ENCODE measurements at regions not wholly inside any gene's neighbourhood (a gene's known extent, or its start where the extent isn't known, plus 50 kb on each side); places are given as distances from the start of the nearest gene placed in this dataset.

DNA sequence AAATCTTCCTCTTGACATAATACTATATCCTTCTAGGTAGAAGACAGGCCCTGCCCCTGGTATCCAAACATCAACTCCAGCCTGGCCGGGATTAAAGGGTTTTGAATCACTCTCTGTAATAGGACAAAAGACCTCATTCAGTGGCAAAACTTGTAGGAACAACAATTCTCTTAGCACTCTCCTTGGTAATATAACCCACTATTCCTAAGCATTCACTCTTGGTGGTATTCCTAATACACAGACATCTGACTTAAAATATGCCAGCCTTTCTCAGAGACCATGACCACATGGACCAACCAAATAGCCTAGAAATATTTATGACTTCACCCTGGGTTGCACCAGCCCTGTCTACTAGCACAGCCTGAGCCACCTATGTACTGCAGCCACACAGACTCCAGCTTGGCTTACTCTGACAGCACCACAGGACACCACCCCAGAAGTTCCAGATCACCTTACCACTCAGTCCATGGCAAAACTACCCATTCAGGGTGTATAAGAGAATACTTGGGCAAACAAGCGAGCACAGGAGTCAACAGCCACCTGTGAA, 244.9 kb upstream of the NEBL start:
- Histone ChIP-seq H3K9me3 (ENCODE audit: insufficient read depth in 2 of 2, low read depth in 1 of 2, low read length in 1 of 2) (no peaks in the 10 kb centered on the region), H3K23ac (ENCODE audit: insufficient read length) (no peak overlapping the region), H2BK15ac (ENCODE audit: low read length) (no peak overlapping the region), H2AK5ac (ENCODE audit: low read depth, low read length) (no peak overlapping the region), H4K20me1 (replicated peaks in 1 of 2; ENCODE audit: control insufficient read depth in 1 of 2, insufficient read depth in 2 of 2, low read length in 2 of 2) (no peaks in the 10 kb centered on the region), H2BK120ac (replicated peaks; ENCODE audit: low read depth, low read length) (no peak overlapping the region), H4K5ac (ENCODE audit: insufficient read length, low read depth, low read length) (no peak overlapping the region), H3K56ac (replicated peaks; ENCODE audit: insufficient read length, low read depth, low read length) (no peak overlapping the region), H2BK20ac (ENCODE audit: low read length) (no peak overlapping the region), H3K4me2 (ENCODE audit: insufficient read depth in 1 of 2, low read depth in 2 of 2, low read length in 2 of 2) (no peak overlapping the region; a peak in 1 of 4 replicates), H3K4me1 (replicated peaks in 1 of 4; ENCODE audit: control insufficient read depth in 3 of 4, insufficient read depth in 4 of 4, low read length in 3 of 4) (peaks cover 0 to 14% (median 7%) of the 10 kb centered on the region in 4 experiments; a peak in 6 of 7 replicates), H2AFZ (ENCODE audit: low read length) (no peak overlapping the region), H3K27ac (ENCODE audit: low read depth, low read length) (no peak overlapping the region), H3K27me3 (replicated peaks in 1 of 4; ENCODE audit: control insufficient read depth in 3 of 4, extremely low read depth in 1 of 4, insufficient read depth in 3 of 4, low read length in 3 of 4) (no peaks in the 10 kb centered on the region; a peak in 1 of 7 replicates), H3K4me3 (ENCODE audit: extremely low read depth in 1 of 4, insufficient read depth in 2 of 4, low read depth in 3 of 4, low read length in 4 of 4) (no peak overlapping the region), H3K18ac (ENCODE audit: extremely low read depth, low read length) (no peak overlapping the region), H4K8ac (ENCODE audit: extremely low read depth, insufficient read depth, low read length) (no peak overlapping the region), H3K79me1 (ENCODE audit: low read depth, low read length) (no peaks in the 10 kb centered on the region; the same call in 1 of the 2 replicates), H3K4ac (replicated peaks; ENCODE audit: insufficient read length, low read depth, low read length) (no peak overlapping the region), H3K9ac (replicated peaks in 1 of 4; ENCODE audit: extremely low read depth in 1 of 4, low read depth in 3 of 4, low read length in 3 of 4) (no peak overlapping the region), H2BK5ac (ENCODE audit: low read depth, low read length) (no peak overlapping the region), H2BK12ac (ENCODE audit: low read depth, low read length) (no peak overlapping the region), H3K23me2 (ENCODE audit: low read depth, low read length) (no peaks in the 10 kb centered on the region; the same call in 1 of the 2 replicates), H3K79me2 (ENCODE audit: control insufficient read depth in 1 of 2, insufficient read depth in 2 of 2, low read length in 2 of 2) (no peaks in the 10 kb centered on the region), H3K36me3 (ENCODE audit: control insufficient read depth in 2 of 4, insufficient read depth in 4 of 4, low read length in 3 of 4) (no peaks in the 10 kb centered on the region; a peak in 1 of 8 replicates), H3K14ac (ENCODE audit: insufficient read length) (no peak overlapping the region), H4K91ac (replicated peaks; ENCODE audit: insufficient read length, low read length) (no peak overlapping the region)
- FAIRE-seq, result peak; percentile 52
- ChIA-PET POLR2A (ENCODE audit: partially characterized antibody) (no interaction called here), CTCF (ENCODE audit: partially characterized antibody) (no interaction called here)
- no peak for TF ChIP-seq SIRT6 (IDR thresholded peaks at IDR 0.05; ENCODE audit: low read length)
- no peak for TF ChIP-seq TBP (IDR thresholded peaks at IDR 0.05; ENCODE audit: low read depth, low read length)
- no peak for TF ChIP-seq BCL11A (IDR thresholded peaks at IDR 0.05; ENCODE audit: low read depth in 2 of 2, low read length in 2 of 2)
- TF ChIP-seq SUZ12 (IDR thresholded peaks at IDR 0.05; ENCODE audit: low read length), result no peak
- DNase-seq (ENCODE audit: low read depth in 1 of 2, low spot score in 2 of 2), result no peak
- whole genome bisulfite sequencing, 2 experiments (ENCODE audit: extremely low coverage in 1 of 2, insufficient coverage in 1 of 2, insufficient read length in 1 of 2, insufficient replicate concordance in 2 of 2, low coverage in 1 of 2, low lambda C conversion rate in 2 of 2, missing lambda C conversion rate in 1 of 2), result 88% methylated on average over 2 of the region's 2 CpGs; no CpG with 5 or more reads in 1 of the 2 experiments
